Keratinocyte (primary cell): ENCODE measurements at regions not wholly inside any gene's neighbourhood (a gene's known extent, or its start where the extent isn't known, plus 50 kb on each side); places are given as distances from the start of the nearest gene placed in this dataset.

Experiments used
- CTCF ChIP-seq, 3 experiments: IDR thresholded peaks in 1 of 3; conservative IDR thresholded peaks in 1 of 3; optimal IDR thresholded peaks in 1 of 3; 2 replicates in 2 of 3; 3 replicates in 1 of 3; pipeline versions ENCODE3 to v1.5.1; 2011; ENCODE audit warnings: low read length in 3 of 3, mild to moderate bottlenecking in 3 of 3, moderate library complexity in 2 of 3, control low read depth in 1 of 3, inconsistent platforms in 1 of 3; ENCODE audit not compliant: insufficient read depth in 2 of 3; ENCODE audit errors: extremely low read depth in 1 of 3
- EZH2 ChIP-seq: IDR thresholded peaks from one replicate; pipeline ENCODE4 v1.6.1; 2012; ENCODE audit warnings: inconsistent platforms, mild to moderate bottlenecking, low read length, moderate library complexity

GRCh38 chr4:173669460-173670179 lies 139.6 kb upstream of the HAND2 start:
- no peak for TF ChIP-seq CTCF (optimal IDR thresholded peaks at IDR 0.05 in 1 of 3, IDR thresholded peaks at IDR 0.05 in 1 of 3, conservative IDR thresholded peaks at IDR 0.05 in 1 of 3; ENCODE audit: extremely low read depth in 1 of 3, insufficient read depth in 2 of 3, low read length in 3 of 3)
- no peak for TF ChIP-seq EZH2
